GM23338 (cell line): ENCODE measurements at regions not wholly inside any gene's neighbourhood (a gene's known extent, or its start where the extent isn't known, plus 50 kb on each side); places are given as distances from the start of the nearest gene placed in this dataset.

Experiments
- CREB1 ChIP-seq: fragments of 250-450 bp; sonication (Bioruptor Pico); IDR thresholded peaks from 2 replicates; pipeline ENCODE4 v1.5.0; 2020; ENCODE audit warnings: low read depth, mild to moderate bottlenecking, moderate library complexity
- EZH2 ChIP-seq: fragments of 200-600 bp; sonication (generic); IDR thresholded peaks from one replicate; pipeline ENCODE4 v1.8.0; 2017; ENCODE audit warnings: antibody characterized with exemption, mild to moderate bottlenecking, low read depth; ENCODE audit not compliant: unreplicated experiment
- EZH2phosphoT487 ChIP-seq: fragments of 200-600 bp; sonication (generic); IDR thresholded peaks from one replicate; pipeline ENCODE4 v1.8.1; 2018; ENCODE audit warnings: antibody characterized with exemption; ENCODE audit not compliant: unreplicated experiment
- JUNB ChIP-seq: IDR thresholded peaks from one replicate; pipeline ENCODE4 v1.6.1; 2016; ENCODE audit warnings: antibody characterized with exemption; ENCODE audit not compliant: unreplicated experiment
- NANOG ChIP-seq: IDR thresholded peaks from 2 replicates; pipeline ENCODE4 v1.6.1; 2016; ENCODE audit warnings: antibody characterized with exemption, borderline replicate concordance
- POLR2AphosphoS5 ChIP-seq: IDR thresholded peaks from 2 replicates; pipeline ENCODE4 v1.6.1; 2016; ENCODE audit warnings: antibody characterized with exemption, low read depth
- STAT1 ChIP-seq: IDR thresholded peaks from one replicate; pipeline ENCODE4 v1.6.1; 2016; ENCODE audit warnings: antibody characterized with exemption; ENCODE audit not compliant: unreplicated experiment
- ZNF114 ChIP-seq: fragments of 250-450 bp; sonication (Bioruptor Pico); IDR thresholded peaks from 2 replicates; pipeline ENCODE4 v1.5.0; 2020; ENCODE audit warnings: mild to moderate bottlenecking, moderate library complexity
- ZNF331 ChIP-seq: fragments of 250-450 bp; sonication (Bioruptor Pico); IDR thresholded peaks from 2 replicates; pipeline ENCODE4 v1.5.0; 2020; ENCODE audit warnings: low read depth, mild to moderate bottlenecking, moderate library complexity
- TF ChIP-seq, protein P1 (sequence below): IDR thresholded peaks from one replicate; pipeline ENCODE4 v1.6.1; 2018; ENCODE audit warnings: antibody characterized with exemption; ENCODE audit not compliant: unreplicated experiment
- TF ChIP-seq, protein P2 (sequence below), 2 experiments: fragments of 200-600 bp in 1 of 2; sonication (generic) in 1 of 2; conservative IDR thresholded peaks; 2 replicates each; pipeline versions ENCODE4 v1.5.1 to v1.6.1; 2016 to 2017; ENCODE audit warnings: antibody characterized with exemption in 2 of 2, low read depth in 2 of 2, mild to moderate bottlenecking in 2 of 2, moderate library complexity in 1 of 2

- TF ChIP-seq EZH2 (no peak), EZH2phosphoT487 (no peak), POLR2AphosphoS5 (no peak), NANOG (no peak), CREB1 (no peak), ZNF331 (no peak), STAT1 (no peak), ZNF114 (CRISPR knock-in tag) (no peak), JUNB (no peak)
- TF ChIP-seq, protein P1, sequence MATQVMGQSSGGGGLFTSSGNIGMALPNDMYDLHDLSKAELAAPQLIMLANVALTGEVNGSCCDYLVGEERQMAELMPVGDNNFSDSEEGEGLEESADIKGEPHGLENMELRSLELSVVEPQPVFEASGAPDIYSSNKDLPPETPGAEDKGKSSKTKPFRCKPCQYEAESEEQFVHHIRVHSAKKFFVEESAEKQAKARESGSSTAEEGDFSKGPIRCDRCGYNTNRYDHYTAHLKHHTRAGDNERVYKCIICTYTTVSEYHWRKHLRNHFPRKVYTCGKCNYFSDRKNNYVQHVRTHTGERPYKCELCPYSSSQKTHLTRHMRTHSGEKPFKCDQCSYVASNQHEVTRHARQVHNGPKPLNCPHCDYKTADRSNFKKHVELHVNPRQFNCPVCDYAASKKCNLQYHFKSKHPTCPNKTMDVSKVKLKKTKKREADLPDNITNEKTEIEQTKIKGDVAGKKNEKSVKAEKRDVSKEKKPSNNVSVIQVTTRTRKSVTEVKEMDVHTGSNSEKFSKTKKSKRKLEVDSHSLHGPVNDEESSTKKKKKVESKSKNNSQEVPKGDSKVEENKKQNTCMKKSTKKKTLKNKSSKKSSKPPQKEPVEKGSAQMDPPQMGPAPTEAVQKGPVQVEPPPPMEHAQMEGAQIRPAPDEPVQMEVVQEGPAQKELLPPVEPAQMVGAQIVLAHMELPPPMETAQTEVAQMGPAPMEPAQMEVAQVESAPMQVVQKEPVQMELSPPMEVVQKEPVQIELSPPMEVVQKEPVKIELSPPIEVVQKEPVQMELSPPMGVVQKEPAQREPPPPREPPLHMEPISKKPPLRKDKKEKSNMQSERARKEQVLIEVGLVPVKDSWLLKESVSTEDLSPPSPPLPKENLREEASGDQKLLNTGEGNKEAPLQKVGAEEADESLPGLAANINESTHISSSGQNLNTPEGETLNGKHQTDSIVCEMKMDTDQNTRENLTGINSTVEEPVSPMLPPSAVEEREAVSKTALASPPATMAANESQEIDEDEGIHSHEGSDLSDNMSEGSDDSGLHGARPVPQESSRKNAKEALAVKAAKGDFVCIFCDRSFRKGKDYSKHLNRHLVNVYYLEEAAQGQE: no peak
- TF ChIP-seq, protein P2, sequence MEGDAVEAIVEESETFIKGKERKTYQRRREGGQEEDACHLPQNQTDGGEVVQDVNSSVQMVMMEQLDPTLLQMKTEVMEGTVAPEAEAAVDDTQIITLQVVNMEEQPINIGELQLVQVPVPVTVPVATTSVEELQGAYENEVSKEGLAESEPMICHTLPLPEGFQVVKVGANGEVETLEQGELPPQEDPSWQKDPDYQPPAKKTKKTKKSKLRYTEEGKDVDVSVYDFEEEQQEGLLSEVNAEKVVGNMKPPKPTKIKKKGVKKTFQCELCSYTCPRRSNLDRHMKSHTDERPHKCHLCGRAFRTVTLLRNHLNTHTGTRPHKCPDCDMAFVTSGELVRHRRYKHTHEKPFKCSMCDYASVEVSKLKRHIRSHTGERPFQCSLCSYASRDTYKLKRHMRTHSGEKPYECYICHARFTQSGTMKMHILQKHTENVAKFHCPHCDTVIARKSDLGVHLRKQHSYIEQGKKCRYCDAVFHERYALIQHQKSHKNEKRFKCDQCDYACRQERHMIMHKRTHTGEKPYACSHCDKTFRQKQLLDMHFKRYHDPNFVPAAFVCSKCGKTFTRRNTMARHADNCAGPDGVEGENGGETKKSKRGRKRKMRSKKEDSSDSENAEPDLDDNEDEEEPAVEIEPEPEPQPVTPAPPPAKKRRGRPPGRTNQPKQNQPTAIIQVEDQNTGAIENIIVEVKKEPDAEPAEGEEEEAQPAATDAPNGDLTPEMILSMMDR (conservative IDR thresholded peaks at IDR 0.05; ENCODE audit: low read depth in 2 of 2): no peak
These were observed 57.5 kb upstream of the SP4 start for GRCh38 chr7:21370283-21370982.
